ENCODE measurements at regions not wholly inside any gene's neighbourhood (a gene's known extent, or its start where the extent isn't known, plus 50 kb on each side); places are given as distances from the start of the nearest gene placed in this dataset.
"Not testable (repeated sequence)": the region's sequence is repeated elsewhere in the genome, so short reads cannot be mapped to it uniquely, and the experiment has no call there.

GRCh38 chr15:87752250-87752951 lies 504.1 kb downstream of the NTRK3 start:
- DNase-seq (ENCODE audit: low spot score), result no peak

- no peak for DNase-seq (ENCODE audit: low spot score)
Observed at GRCh38 chr15:87748483-87748882, 508.1 kb downstream of the NTRK3 start.

- DNase-seq (ENCODE audit: low spot score), result no peak
Observed at GRCh38 chr15:87747087-87747486, 509.5 kb downstream of the NTRK3 start.

- DNase-seq (ENCODE audit: low spot score), result no peak
Observed at GRCh38 chr15:87746333-87746732, 510.2 kb downstream of the NTRK3 start.

GRCh38 chr15:87744815-87745214 lies 511.7 kb downstream of the NTRK3 start:
- no peak for DNase-seq (ENCODE audit: low spot score)

GRCh38 chr15:87743562-87743961 lies 513.0 kb downstream of the NTRK3 start:
- no peak for DNase-seq (ENCODE audit: low spot score)

GRCh38 chr15:87741350-87741749 lies 515.2 kb downstream of the NTRK3 start:
- DNase-seq (ENCODE audit: low spot score), result no peak

GRCh38 chr15:87740655-87741344 lies 515.7 kb downstream of the NTRK3 start:
- no peak for DNase-seq (ENCODE audit: low spot score)

GRCh38 chr15:87739866-87740265 lies 516.7 kb downstream of the NTRK3 start:
- DNase-seq (ENCODE audit: low spot score), result no peak

GRCh38 chr15:87739081-87739480 lies 517.5 kb downstream of the NTRK3 start:
- DNase-seq (ENCODE audit: low spot score), result no peak

- not testable (repeated sequence) for DNase-seq (ENCODE audit: low spot score)
Observed at GRCh38 chr15:87737460-87737859, 519.1 kb downstream of the NTRK3 start.

- DNase-seq (ENCODE audit: low spot score), result no peak
Observed at GRCh38 chr15:87736891-87737389, 519.6 kb downstream of the NTRK3 start.

GRCh38 chr15:87736401-87736800 lies 520.1 kb downstream of the NTRK3 start:
- DNase-seq (ENCODE audit: low spot score), result no peak

- DNase-seq (ENCODE audit: low spot score), result no peak
Observed at GRCh38 chr15:87735522-87735921, 521.0 kb downstream of the NTRK3 start.

GRCh38 chr15:87734571-87735373 lies 521.8 kb downstream of the NTRK3 start:
- DNase-seq (ENCODE audit: low spot score), result no peak

- no peak for DNase-seq (ENCODE audit: low spot score)
Observed at GRCh38 chr15:87733977-87734376, 522.6 kb downstream of the NTRK3 start.

GRCh38 chr15:87733541-87733941 lies 523.0 kb downstream of the NTRK3 start:
- DNase-seq (ENCODE audit: low spot score), result no peak

GRCh38 chr15:87732976-87733375 lies 523.6 kb downstream of the NTRK3 start:
- no peak for DNase-seq (ENCODE audit: low spot score)

- no peak for DNase-seq (ENCODE audit: low spot score)
Observed at GRCh38 chr15:87731630-87732029, 524.9 kb downstream of the NTRK3 start.

GRCh38 chr15:87730706-87731105 lies 525.8 kb downstream of the NTRK3 start:
- DNase-seq (ENCODE audit: low spot score), result no peak

GRCh38 chr15:87728998-87729397 lies 527.5 kb downstream of the NTRK3 start:
- no peak for DNase-seq (ENCODE audit: low spot score)

GRCh38 chr15:87727073-87727472 lies 529.5 kb downstream of the NTRK3 start:
- DNase-seq (ENCODE audit: low spot score), result no peak

- no peak for DNase-seq (ENCODE audit: low spot score)
Observed at GRCh38 chr15:87724330-87724729, 532.2 kb downstream of the NTRK3 start.

All from LoVo (cell line).